ENCODE measurements at regions not wholly inside any gene's neighbourhood (a gene's known extent, or its start where the extent isn't known, plus 50 kb on each side); places are given as distances from the start of the nearest gene placed in this dataset.

GRCh38 chr13:104320446-104320845 lies 1254.2 kb upstream of the SLC10A2 start:
- no peak for TF ChIP-seq CTCF (IDR thresholded peaks at IDR 0.05; ENCODE audit: low read length)
- TF ChIP-seq EZH2 (IDR thresholded peaks at IDR 0.05; ENCODE audit: borderline replicate concordance, low read length): no peak
